ENCODE measurements at regions not wholly inside any gene's neighbourhood (a gene's known extent, or its start where the extent isn't known, plus 50 kb on each side); places are given as distances from the start of the nearest gene placed in this dataset.

- no peak for DNase-seq (ENCODE audit: low read depth in 2 of 2, low spot score in 1 of 2)
These were observed 363.7 kb upstream of the FSIP2 start for GRCh38 chr2:185374878-185375277.

- DNase-seq (ENCODE audit: low read depth in 2 of 2, low spot score in 1 of 2) = no peak
These were observed 362.9 kb upstream of the FSIP2 start for GRCh38 chr2:185375731-185376130.

GRCh38 chr2:185381631-185382030 is 357.0 kb upstream of the FSIP2 start:
- no peak for DNase-seq (ENCODE audit: low read depth in 2 of 2, low spot score in 1 of 2)

- DNase-seq (ENCODE audit: low read depth in 2 of 2, low spot score in 1 of 2) = no peak
These were observed 353.6 kb upstream of the FSIP2 start for GRCh38 chr2:185384822-185385560.

GRCh38 chr2:185388226-185388625 is 350.4 kb upstream of the FSIP2 start:
- DNase-seq (ENCODE audit: low read depth in 2 of 2, low spot score in 1 of 2) = no peak

- no peak for DNase-seq (ENCODE audit: low read depth in 2 of 2, low spot score in 1 of 2)
These were observed 347.1 kb upstream of the FSIP2 start for GRCh38 chr2:185391543-185391942.

GRCh38 chr2:185393091-185393490 is 345.5 kb upstream of the FSIP2 start:
- no peak for DNase-seq (ENCODE audit: low read depth in 2 of 2, low spot score in 1 of 2)

- DNase-seq (ENCODE audit: low read depth in 2 of 2, low spot score in 1 of 2) = no peak
These were observed 336.1 kb upstream of the FSIP2 start for GRCh38 chr2:185402474-185402873.

GRCh38 chr2:185404578-185404977 is 334.0 kb upstream of the FSIP2 start:
- DNase-seq (ENCODE audit: low read depth in 2 of 2, low spot score in 1 of 2) = no peak

GRCh38 chr2:185417111-185417510 is 321.5 kb upstream of the FSIP2 start:
- DNase-seq (ENCODE audit: low read depth in 2 of 2, low spot score in 1 of 2) = no peak

- DNase-seq (ENCODE audit: low read depth in 2 of 2, low spot score in 1 of 2) = no peak
These were observed 320.9 kb upstream of the FSIP2 start for GRCh38 chr2:185417688-185418087.

- DNase-seq (ENCODE audit: low read depth in 2 of 2, low spot score in 1 of 2) = peak in 1 of 2 donors; percentile 14
These were observed 313.5 kb upstream of the FSIP2 start for GRCh38 chr2:185424958-185425629.

GRCh38 chr2:185428000-185428399 is 310.6 kb upstream of the FSIP2 start:
- no peak for DNase-seq (ENCODE audit: low read depth in 2 of 2, low spot score in 1 of 2)

- DNase-seq (ENCODE audit: low read depth in 2 of 2, low spot score in 1 of 2) = no peak
These were observed 304.8 kb upstream of the FSIP2 start for GRCh38 chr2:185433824-185434223.

GRCh38 chr2:185436787-185437372 is 301.7 kb upstream of the FSIP2 start:
- DNase-seq (ENCODE audit: low read depth in 2 of 2, low spot score in 1 of 2) = no peak

GRCh38 chr2:185441486-185442005 is 297.1 kb upstream of the FSIP2 start:
- DNase-seq (ENCODE audit: low read depth in 2 of 2, low spot score in 1 of 2) = no peak

GRCh38 chr2:185456517-185456916 is 282.1 kb upstream of the FSIP2 start:
- no peak for DNase-seq (ENCODE audit: low read depth in 2 of 2, low spot score in 1 of 2)

GRCh38 chr2:185463481-185463880 is 275.1 kb upstream of the FSIP2 start:
- no peak for DNase-seq (ENCODE audit: low read depth in 2 of 2, low spot score in 1 of 2)

- DNase-seq (ENCODE audit: low read depth in 2 of 2, low spot score in 1 of 2) = no peak
These were observed 271.7 kb upstream of the FSIP2 start for GRCh38 chr2:185466915-185467314.

- no peak for DNase-seq (ENCODE audit: low read depth in 2 of 2, low spot score in 1 of 2)
These were observed 267.2 kb upstream of the FSIP2 start for GRCh38 chr2:185471441-185471840.

- no peak for DNase-seq (ENCODE audit: low read depth in 2 of 2, low spot score in 1 of 2)
These were observed 266.0 kb upstream of the FSIP2 start for GRCh38 chr2:185472574-185472973.

GRCh38 chr2:185473838-185474237 is 264.8 kb upstream of the FSIP2 start:
- no peak for DNase-seq (ENCODE audit: low read depth in 2 of 2, low spot score in 1 of 2)

Measured in stimulated activated CD8-positive, alpha-beta memory T cell treated with anti-CD3 and anti-CD28 coated beads, Interleukin-4, amount 100 ng/mL, for 1 hour (primary cell).